Stimulated activated CD8-positive, alpha-beta memory T cell treated with anti-CD3 and anti-CD28 coated beads, Interleukin-7, amount 100 ng/mL, for 48 hours (primary cell): ENCODE measurements at regions not wholly inside any gene's neighbourhood (a gene's known extent, or its start where the extent isn't known, plus 50 kb on each side); places are given as distances from the start of the nearest gene placed in this dataset.
A peak's percentile ranks its signal among the peaks of the same experiment; 100 is the strongest.

Experiments
- DNase-seq, 2 donors: peaks; one replicate each; pipeline ENCODE4 v3.0.0-alpha.2; 2020; ENCODE audit warnings: low read depth in 1 of 2; ENCODE audit errors: extremely low read depth in 1 of 2

- no peak for DNase-seq
These were observed 116.1 kb upstream of the ZNF366 start for GRCh38 chr5:72623323-72623722.

GRCh38 chr5:72622170-72622760 is 115.1 kb upstream of the ZNF366 start:
- no peak for DNase-seq

GRCh38 chr5:72621576-72621975 is 114.4 kb upstream of the ZNF366 start:
- DNase-seq: no peak

- DNase-seq: no peak
These were observed 112.5 kb upstream of the ZNF366 start for GRCh38 chr5:72619677-72620076.

GRCh38 chr5:72619251-72619650 is 112.0 kb upstream of the ZNF366 start:
- DNase-seq: no peak

GRCh38 chr5:72618708-72619107 is 111.5 kb upstream of the ZNF366 start:
- no peak for DNase-seq

GRCh38 chr5:72615061-72615460 is 107.9 kb upstream of the ZNF366 start:
- no peak for DNase-seq

GRCh38 chr5:72613515-72613914 is 106.3 kb upstream of the ZNF366 start:
- no peak for DNase-seq

GRCh38 chr5:72612810-72613209 is 105.6 kb upstream of the ZNF366 start:
- DNase-seq: no peak

- peak; percentile 8 to 19 for DNase-seq
These were observed 104.0 kb upstream of the ZNF366 start for GRCh38 chr5:72611118-72611730.

- DNase-seq: no peak
These were observed 101.7 kb upstream of the ZNF366 start for GRCh38 chr5:72608926-72609325.

- DNase-seq: no peak
These were observed 101.1 kb upstream of the ZNF366 start for GRCh38 chr5:72608297-72608696.

GRCh38 chr5:72607381-72607780 is 100.2 kb upstream of the ZNF366 start:
- no peak for DNase-seq

- no peak for DNase-seq
These were observed 99.3 kb upstream of the ZNF366 start for GRCh38 chr5:72606525-72606924.

GRCh38 chr5:72605632-72606031 is 98.4 kb upstream of the ZNF366 start:
- no peak for DNase-seq

- DNase-seq: no peak
These were observed 97.6 kb upstream of the ZNF366 start for GRCh38 chr5:72604798-72605154.

- DNase-seq: no peak
These were observed 97.0 kb upstream of the ZNF366 start for GRCh38 chr5:72604111-72604797.

- DNase-seq: no peak
These were observed 95.8 kb upstream of the ZNF366 start for GRCh38 chr5:72602696-72603685.

- DNase-seq: no peak
These were observed 94.7 kb upstream of the ZNF366 start for GRCh38 chr5:72601861-72602260.

- DNase-seq: no peak
These were observed 93.3 kb upstream of the ZNF366 start for GRCh38 chr5:72600391-72600981.
